NCI-H748 (cell line): ENCODE measurements at regions not wholly inside any gene's neighbourhood (a gene's known extent, or its start where the extent isn't known, plus 50 kb on each side); places are given as distances from the start of the nearest gene placed in this dataset.

Experiments
- DNase-seq: peaks from one replicate; lab custom pipeline; 2025; ENCODE audit not compliant: unreplicated experiment; lab: John Stamatoyannopoulos, UW

GRCh38 chr20:24738058-24738775 lies 210.9 kb upstream of the CST7 start:
- no peak for DNase-seq

GRCh38 chr20:24738981-24739633 lies 210.0 kb upstream of the CST7 start:
- no peak for DNase-seq

- no peak for DNase-seq
Measured at GRCh38 chr20:24739746-24740145, 209.3 kb upstream of the CST7 start.

- DNase-seq = no peak
Measured at GRCh38 chr20:24741493-24742072, 207.5 kb upstream of the CST7 start.

- no peak for DNase-seq
Measured at GRCh38 chr20:24742436-24742835, 206.6 kb upstream of the CST7 start.

- DNase-seq = no peak
Measured at GRCh38 chr20:24742989-24743388, 206.1 kb upstream of the CST7 start.

- DNase-seq = no peak
Measured at GRCh38 chr20:24743641-24744040, 205.4 kb upstream of the CST7 start.

GRCh38 chr20:24744747-24745146 lies 204.3 kb upstream of the CST7 start:
- DNase-seq = no peak

- no peak for DNase-seq
Measured at GRCh38 chr20:24745206-24745605, 203.9 kb upstream of the CST7 start.

- DNase-seq = no peak
Measured at GRCh38 chr20:24745617-24746350, 203.3 kb upstream of the CST7 start.

GRCh38 chr20:24746351-24746685 lies 202.8 kb upstream of the CST7 start:
- peak; percentile 83 for DNase-seq

- DNase-seq = no peak
Measured at GRCh38 chr20:24747010-24747712, 201.9 kb upstream of the CST7 start.

GRCh38 chr20:24747881-24748595 lies 201.0 kb upstream of the CST7 start:
- no peak for DNase-seq

- DNase-seq = no peak
Measured at GRCh38 chr20:24751551-24751950, 197.5 kb upstream of the CST7 start.

- DNase-seq = no peak
Measured at GRCh38 chr20:24752612-24753011, 196.5 kb upstream of the CST7 start.

- DNase-seq = no peak
Measured at GRCh38 chr20:24753130-24753529, 195.9 kb upstream of the CST7 start.

- DNase-seq = no peak
Measured at GRCh38 chr20:24754691-24755090, 194.4 kb upstream of the CST7 start.

- peak; percentile 36 for DNase-seq
Measured at GRCh38 chr20:24755411-24755922, 193.6 kb upstream of the CST7 start.

- no peak for DNase-seq
Measured at GRCh38 chr20:24756292-24757025, 192.6 kb upstream of the CST7 start.
